ENCODE measurements at regions not wholly inside any gene's neighbourhood (a gene's known extent, or its start where the extent isn't known, plus 50 kb on each side); places are given as distances from the start of the nearest gene placed in this dataset.
A peak's percentile ranks its signal among the peaks of the same experiment; 100 is the strongest.

DNA sequence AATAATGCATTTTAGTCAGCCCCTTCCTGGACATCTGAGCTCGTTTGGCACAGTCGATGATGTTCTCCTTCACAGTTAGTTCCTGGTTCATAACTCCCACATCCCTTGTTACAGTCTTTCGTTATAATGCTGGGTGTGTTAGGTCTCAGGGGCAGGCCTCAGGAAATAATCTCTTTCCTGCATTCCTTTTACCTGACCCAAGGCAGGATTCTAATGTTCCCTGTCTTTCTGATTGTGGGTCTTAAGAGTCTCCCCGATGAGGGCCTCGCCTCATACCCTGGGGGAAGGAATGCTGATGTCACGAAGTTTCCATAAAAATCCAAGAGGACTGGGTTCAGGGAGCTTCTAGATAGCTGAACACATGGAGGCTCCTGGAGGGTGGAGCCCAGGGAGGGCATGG, 104.0 kb upstream of the CARMIL1 start:
- H3K4me2 ChIP-seq (ENCODE audit: low read depth, low read length, poor library complexity, severe bottlenecking) = no peak overlapping the region
- TF ChIP-seq CTCF (conservative IDR thresholded peaks at IDR 0.05; ENCODE audit: low read length) (no peak), EZH2phosphoT487 (IDR thresholded peaks at IDR 0.05; ENCODE audit: borderline replicate concordance) (no peak)
- no peaks in the 10 kb centered on the region for H3K79me2 ChIP-seq (ENCODE audit: insufficient read depth, low read length)

GRCh38 chr6:25175681-25176080, 103.5 kb upstream of the CARMIL1 start:
- H3K36me3 ChIP-seq (ENCODE audit: insufficient read depth, low read length) = no peaks in the 10 kb centered on the region
- no peaks in the 10 kb centered on the region for H3K9me3 ChIP-seq (ENCODE audit: insufficient read depth, low read depth, low read length)
- H3K9ac ChIP-seq (ENCODE audit: low read depth, low read length, poor library complexity, severe bottlenecking) = peak overlapping the region; percentile 22
- H3K4me1 ChIP-seq (ENCODE audit: insufficient read depth, low read length, poor library complexity, severe bottlenecking) = peaks cover 26% of the 10 kb centered on the region
- H3K79me2 ChIP-seq (ENCODE audit: insufficient read depth, low read length) = no peaks in the 10 kb centered on the region
- no peaks in the 10 kb centered on the region for H3K9me2 ChIP-seq (replicated peaks; ENCODE audit: low read depth, low read length)
- no peaks in the 10 kb centered on the region for H3K27me3 ChIP-seq (ENCODE audit: insufficient read depth, low read length, poor library complexity, severe bottlenecking)
- no peak overlapping the region for H3K4me3 ChIP-seq (ENCODE audit: low read length, poor library complexity, severe bottlenecking)
- peak overlapping the region; percentile 65 for H2AFZ ChIP-seq (ENCODE audit: low read length)
- no peaks in the 10 kb centered on the region for H4K20me1 ChIP-seq (ENCODE audit: insufficient read depth, low read length, poor library complexity, severe bottlenecking)
- no peaks in the 10 kb centered on the region for H3F3A ChIP-seq (ENCODE audit: low read depth)
- H3K4me2 ChIP-seq (ENCODE audit: low read depth, low read length, poor library complexity, severe bottlenecking) = no peak overlapping the region
- TF ChIP-seq EZH2phosphoT487 (IDR thresholded peaks at IDR 0.05; ENCODE audit: borderline replicate concordance) = no peak
- peak; percentile 63 for TF ChIP-seq CTCF (conservative IDR thresholded peaks at IDR 0.05; ENCODE audit: low read length)

More for the DNA sequence above, 104.0 kb upstream of the CARMIL1 start:
- Histone ChIP-seq H4K20me1 (ENCODE audit: insufficient read depth, low read length, poor library complexity, severe bottlenecking) (no peaks in the 10 kb centered on the region), H3K9me2 (replicated peaks; ENCODE audit: low read depth, low read length) (no peaks in the 10 kb centered on the region), H3K27me3 (ENCODE audit: insufficient read depth, low read length, poor library complexity, severe bottlenecking) (no peaks in the 10 kb centered on the region), H3K4me3 (ENCODE audit: low read length, poor library complexity, severe bottlenecking) (no peak overlapping the region), H2AFZ (ENCODE audit: low read length) (peak overlapping the region; percentile 55; the same call in 1 of the 2 replicates), H3F3A (ENCODE audit: low read depth) (no peaks in the 10 kb centered on the region), H3K4me1 (ENCODE audit: insufficient read depth, low read length, poor library complexity, severe bottlenecking) (peaks cover 26% of the 10 kb centered on the region), H3K9ac (ENCODE audit: low read depth, low read length, poor library complexity, severe bottlenecking) (no peak overlapping the region), H3K36me3 (ENCODE audit: insufficient read depth, low read length) (no peaks in the 10 kb centered on the region), H3K9me3 (ENCODE audit: insufficient read depth, low read depth, low read length) (no peaks in the 10 kb centered on the region)

GRCh38 chr6:25176466-25176865, 102.7 kb upstream of the CARMIL1 start:
- Histone ChIP-seq H3K4me2 (ENCODE audit: low read depth, low read length, poor library complexity, severe bottlenecking) (no peak overlapping the region), H3K4me1 (ENCODE audit: insufficient read depth, low read length, poor library complexity, severe bottlenecking) (peaks cover 26% of the 10 kb centered on the region), H3K9me3 (ENCODE audit: insufficient read depth, low read depth, low read length) (no peaks in the 10 kb centered on the region), H3K27me3 (ENCODE audit: insufficient read depth, low read length, poor library complexity, severe bottlenecking) (no peaks in the 10 kb centered on the region), H3K9ac (ENCODE audit: low read depth, low read length, poor library complexity, severe bottlenecking) (peak overlapping the region; percentile 22), H3K4me3 (ENCODE audit: low read length, poor library complexity, severe bottlenecking) (no peak overlapping the region), H3K9me2 (replicated peaks; ENCODE audit: low read depth, low read length) (no peaks in the 10 kb centered on the region), H3F3A (ENCODE audit: low read depth) (no peaks in the 10 kb centered on the region), H2AFZ (ENCODE audit: low read length) (peak overlapping the region; percentile 65; the same call in 1 of the 2 replicates), H3K36me3 (ENCODE audit: insufficient read depth, low read length) (no peaks in the 10 kb centered on the region), H3K79me2 (ENCODE audit: insufficient read depth, low read length) (no peaks in the 10 kb centered on the region), H4K20me1 (ENCODE audit: insufficient read depth, low read length, poor library complexity, severe bottlenecking) (no peaks in the 10 kb centered on the region)
- TF ChIP-seq EZH2phosphoT487 (IDR thresholded peaks at IDR 0.05; ENCODE audit: borderline replicate concordance) (no peak), CTCF (conservative IDR thresholded peaks at IDR 0.05; ENCODE audit: low read length) (no peak)

All from Loucy (cell line).